ENCODE measurements at regions not wholly inside any gene's neighbourhood (a gene's known extent, or its start where the extent isn't known, plus 50 kb on each side); places are given as distances from the start of the nearest gene placed in this dataset.
"Not testable (repeated sequence)": the region's sequence is repeated elsewhere in the genome, so short reads cannot be mapped to it uniquely, and the experiment has no call there.

- H3K9me3 Mint-ChIP-seq: no peaks in the 10 kb centered on the region
- H3K27me3 Mint-ChIP-seq (ENCODE audit: low read depth): peaks cover 6% of the 10 kb centered on the region
- no peaks in the 10 kb centered on the region for H3K4me1 Mint-ChIP-seq (ENCODE audit: low read depth)
- H3K36me3 Mint-ChIP-seq (ENCODE audit: low read depth): no peaks in the 10 kb centered on the region
- H3K4me3 Mint-ChIP-seq: no peak overlapping the region
- H3K27ac Mint-ChIP-seq: no peak overlapping the region
These were observed 256.1 kb upstream of the PGRMC2 start for GRCh38 chr4:128543696-128544095.

- Mint-ChIP-seq H3K9me3 (no peaks in the 10 kb centered on the region), H3K36me3 (ENCODE audit: low read depth) (no peaks in the 10 kb centered on the region), H3K27ac (no peak overlapping the region), H3K4me3 (no peak overlapping the region), H3K4me1 (ENCODE audit: low read depth) (no peaks in the 10 kb centered on the region), H3K27me3 (ENCODE audit: low read depth) (peaks cover under 1% of the 10 kb centered on the region)
These were observed 254.4 kb upstream of the PGRMC2 start for GRCh38 chr4:128542047-128542446.

- H3K27ac Mint-ChIP-seq: no peak overlapping the region
- H3K9me3 Mint-ChIP-seq: no peaks in the 10 kb centered on the region
- no peaks in the 10 kb centered on the region for H3K27me3 Mint-ChIP-seq (ENCODE audit: low read depth)
- H3K36me3 Mint-ChIP-seq (ENCODE audit: low read depth): no peaks in the 10 kb centered on the region
- no peak overlapping the region for H3K4me3 Mint-ChIP-seq
- H3K4me1 Mint-ChIP-seq (ENCODE audit: low read depth): no peaks in the 10 kb centered on the region
These were observed 252.5 kb upstream of the PGRMC2 start for GRCh38 chr4:128540122-128540521.

DNA sequence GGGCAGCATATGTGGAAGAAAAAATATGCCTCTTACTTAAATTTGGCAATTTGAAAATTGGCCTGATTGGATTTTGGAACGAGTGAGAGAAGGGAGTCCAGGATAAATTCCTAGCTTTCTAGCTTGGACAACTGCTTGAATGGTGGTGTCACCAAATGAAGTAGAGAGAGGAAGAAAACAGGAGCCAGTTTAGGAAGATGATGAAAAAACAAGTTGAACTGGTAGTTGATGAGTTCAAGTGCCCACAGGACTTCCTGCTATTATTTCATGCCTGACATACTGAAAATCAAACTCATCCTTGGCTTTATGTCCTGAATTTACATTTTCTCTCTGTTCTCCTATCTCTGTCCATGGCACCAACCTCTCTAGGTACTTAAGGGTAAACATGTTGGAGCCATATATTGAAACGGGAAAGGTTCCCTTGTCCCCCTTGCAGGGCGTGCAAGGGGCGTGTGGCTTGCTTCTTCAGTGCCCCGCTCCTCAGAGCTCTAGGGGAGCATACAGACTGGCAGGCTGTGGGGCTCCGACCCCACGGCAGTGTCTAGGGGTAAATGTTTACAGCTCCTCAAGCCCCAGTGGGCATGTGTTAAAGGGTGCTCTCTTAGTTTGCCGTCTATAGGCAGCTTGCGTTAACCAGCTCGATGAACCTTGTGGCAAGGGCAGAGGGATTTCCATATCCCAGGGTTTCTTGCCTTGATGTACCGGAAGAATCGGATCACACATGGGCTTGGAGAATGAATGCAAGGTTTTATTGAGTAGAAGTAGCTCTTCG, 250.7 kb upstream of the PGRMC2 start:
- no peaks in the 10 kb centered on the region for H3K4me1 Mint-ChIP-seq (ENCODE audit: low read depth)
- no peak overlapping the region for H3K4me3 Mint-ChIP-seq
- no peaks in the 10 kb centered on the region for H3K9me3 Mint-ChIP-seq
- H3K36me3 Mint-ChIP-seq (ENCODE audit: low read depth): no peaks in the 10 kb centered on the region
- no peak overlapping the region for H3K27ac Mint-ChIP-seq
- no peaks in the 10 kb centered on the region for H3K27me3 Mint-ChIP-seq (ENCODE audit: low read depth)

- Mint-ChIP-seq H3K9me3 (no peaks in the 10 kb centered on the region), H3K4me3 (no peak overlapping the region), H3K36me3 (ENCODE audit: low read depth) (no peaks in the 10 kb centered on the region), H3K27me3 (ENCODE audit: low read depth) (no peaks in the 10 kb centered on the region), H3K27ac (no peak overlapping the region), H3K4me1 (ENCODE audit: low read depth) (no peaks in the 10 kb centered on the region)
These were observed 249.1 kb upstream of the PGRMC2 start for GRCh38 chr4:128536746-128537145.

- H3K36me3 Mint-ChIP-seq (ENCODE audit: low read depth); H3K27ac Mint-ChIP-seq; H3K9me3 Mint-ChIP-seq: not testable (repeated sequence)
These were observed 247.9 kb upstream of the PGRMC2 start for GRCh38 chr4:128535510-128535909.

GRCh38 chr4:128528793-128529553, 241.4 kb upstream of the PGRMC2 start:
- no peaks in the 10 kb centered on the region for H3K27me3 Mint-ChIP-seq (ENCODE audit: low read depth)
- no peak overlapping the region for H3K27ac Mint-ChIP-seq

More at GRCh38 chr4:128535510-128535909, 247.9 kb upstream of the PGRMC2 start:
- not testable (repeated sequence) for H3K4me3 Mint-ChIP-seq; H3K4me1 Mint-ChIP-seq (ENCODE audit: low read depth); H3K27me3 Mint-ChIP-seq (ENCODE audit: low read depth)

GRCh38 chr4:128527946-128528576, 240.4 kb upstream of the PGRMC2 start:
- Mint-ChIP-seq H3K27ac (no peak overlapping the region), H3K36me3 (ENCODE audit: low read depth) (no peaks in the 10 kb centered on the region), H3K9me3 (no peaks in the 10 kb centered on the region), H3K4me3 (no peak overlapping the region), H3K4me1 (ENCODE audit: low read depth) (no peaks in the 10 kb centered on the region), H3K27me3 (ENCODE audit: low read depth) (no peaks in the 10 kb centered on the region)

More at GRCh38 chr4:128528793-128529553, 241.4 kb upstream of the PGRMC2 start:
- no peaks in the 10 kb centered on the region for H3K36me3 Mint-ChIP-seq (ENCODE audit: low read depth)
- no peak overlapping the region for H3K4me3 Mint-ChIP-seq
- no peaks in the 10 kb centered on the region for H3K9me3 Mint-ChIP-seq
- H3K4me1 Mint-ChIP-seq (ENCODE audit: low read depth): no peaks in the 10 kb centered on the region

DNA sequence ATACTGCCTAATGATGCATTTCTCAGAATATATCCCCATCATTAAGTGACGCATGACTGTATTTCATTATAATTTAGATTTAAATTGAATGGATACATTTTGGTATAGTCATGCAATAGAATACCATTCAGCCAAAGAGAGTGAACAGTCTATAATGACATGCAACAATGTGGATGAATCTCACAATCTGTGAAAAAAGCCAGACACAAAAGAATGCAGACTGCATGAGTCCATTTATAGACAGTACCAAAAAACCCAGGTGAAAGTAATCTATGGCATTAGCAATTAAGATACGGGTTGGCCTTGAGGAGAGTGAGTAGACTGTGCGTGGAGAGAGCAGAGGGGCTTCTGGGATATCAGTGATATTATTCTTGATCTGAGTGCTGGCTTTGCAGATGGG, 239.7 kb upstream of the PGRMC2 start:
- Mint-ChIP-seq H3K36me3 (ENCODE audit: low read depth) (no peaks in the 10 kb centered on the region), H3K9me3 (no peaks in the 10 kb centered on the region), H3K4me1 (ENCODE audit: low read depth) (no peaks in the 10 kb centered on the region), H3K27ac (no peak overlapping the region), H3K4me3 (no peak overlapping the region), H3K27me3 (ENCODE audit: low read depth) (no peaks in the 10 kb centered on the region)

DNA sequence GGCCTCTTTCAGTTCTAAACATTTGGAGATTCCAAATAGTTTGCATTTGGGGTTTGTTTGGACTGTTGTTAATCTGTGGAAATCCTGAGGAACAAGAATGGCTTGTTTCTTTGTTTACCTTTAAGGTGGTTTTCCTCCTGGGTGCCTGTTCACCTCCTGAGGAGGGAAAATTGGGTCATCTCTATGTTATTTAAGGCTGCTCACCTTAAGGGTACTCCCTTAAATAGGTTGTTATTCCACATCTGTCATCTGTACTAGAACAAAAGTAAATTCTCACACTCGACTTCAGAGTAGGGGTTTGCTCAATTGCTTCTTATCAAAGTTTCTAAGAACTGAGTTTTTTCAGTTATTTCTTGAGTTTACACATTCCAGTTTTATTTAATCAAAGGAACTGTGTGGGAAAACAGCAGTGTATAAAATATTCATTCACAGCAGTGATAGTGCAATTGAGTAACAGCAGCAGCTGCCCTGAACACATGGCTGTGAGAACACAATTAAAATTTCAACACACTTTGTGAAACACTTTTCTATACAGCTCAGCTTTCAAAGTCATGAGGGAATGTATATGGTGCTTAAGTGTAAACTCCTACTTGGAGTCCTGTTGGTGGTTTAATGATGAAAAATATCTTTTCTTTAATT, 238.5 kb upstream of the PGRMC2 start:
- no peaks in the 10 kb centered on the region for H3K9me3 Mint-ChIP-seq
- H3K4me3 Mint-ChIP-seq: no peak overlapping the region
- H3K27me3 Mint-ChIP-seq (ENCODE audit: low read depth): no peaks in the 10 kb centered on the region
- no peaks in the 10 kb centered on the region for H3K4me1 Mint-ChIP-seq (ENCODE audit: low read depth)
- no peak overlapping the region for H3K27ac Mint-ChIP-seq
- no peaks in the 10 kb centered on the region for H3K36me3 Mint-ChIP-seq (ENCODE audit: low read depth)

- no peak overlapping the region for H3K27ac Mint-ChIP-seq
- H3K9me3 Mint-ChIP-seq: no peaks in the 10 kb centered on the region
- H3K4me1 Mint-ChIP-seq (ENCODE audit: low read depth): no peaks in the 10 kb centered on the region
- peaks cover 3% of the 10 kb centered on the region for H3K27me3 Mint-ChIP-seq (ENCODE audit: low read depth)
- H3K4me3 Mint-ChIP-seq: no peak overlapping the region
- H3K36me3 Mint-ChIP-seq (ENCODE audit: low read depth): no peaks in the 10 kb centered on the region
These were observed 237.8 kb upstream of the PGRMC2 start for GRCh38 chr4:128525387-128525786.

- H3K36me3 Mint-ChIP-seq (ENCODE audit: low read depth): no peaks in the 10 kb centered on the region
- no peaks in the 10 kb centered on the region for H3K9me3 Mint-ChIP-seq
- H3K27me3 Mint-ChIP-seq (ENCODE audit: low read depth): peaks cover 3% of the 10 kb centered on the region
- no peaks in the 10 kb centered on the region for H3K4me1 Mint-ChIP-seq (ENCODE audit: low read depth)
- no peak overlapping the region for H3K27ac Mint-ChIP-seq
- no peak overlapping the region for H3K4me3 Mint-ChIP-seq
These were observed 236.7 kb upstream of the PGRMC2 start for GRCh38 chr4:128524311-128524710.

- Mint-ChIP-seq H3K27ac (no peak overlapping the region), H3K4me3 (no peak overlapping the region)
These were observed 234.1 kb upstream of the PGRMC2 start for GRCh38 chr4:128521648-128522111.

DNA sequence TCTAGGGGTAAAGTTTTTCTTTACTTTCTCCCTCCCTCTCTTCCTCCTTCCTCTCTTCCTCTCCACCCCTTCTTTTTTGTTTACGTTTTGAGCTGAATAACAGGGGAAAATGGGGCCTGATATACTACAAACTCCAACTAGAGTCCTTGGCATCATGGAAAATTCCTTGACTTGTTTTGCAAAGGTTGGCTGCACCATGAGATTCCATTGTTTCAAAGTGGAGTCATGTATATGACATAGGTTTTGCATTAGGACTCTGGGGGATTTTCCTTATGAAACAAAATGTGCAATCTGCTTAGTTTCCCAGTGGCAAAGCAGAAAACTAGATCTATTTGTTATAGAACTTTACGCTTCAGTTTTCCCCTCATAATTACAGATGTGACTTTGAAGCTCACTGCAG, 233.5 kb upstream of the PGRMC2 start:
- Mint-ChIP-seq H3K4me1 (ENCODE audit: low read depth) (no peaks in the 10 kb centered on the region), H3K27me3 (ENCODE audit: low read depth) (peaks cover 3% of the 10 kb centered on the region), H3K4me3 (no peak overlapping the region), H3K9me3 (no peaks in the 10 kb centered on the region), H3K36me3 (ENCODE audit: low read depth) (no peaks in the 10 kb centered on the region), H3K27ac (no peak overlapping the region)

More at GRCh38 chr4:128521648-128522111, 234.1 kb upstream of the PGRMC2 start:
- no peaks in the 10 kb centered on the region for H3K4me1 Mint-ChIP-seq (ENCODE audit: low read depth)
- peaks cover 3% of the 10 kb centered on the region for H3K27me3 Mint-ChIP-seq (ENCODE audit: low read depth)
- no peaks in the 10 kb centered on the region for H3K9me3 Mint-ChIP-seq
- H3K36me3 Mint-ChIP-seq (ENCODE audit: low read depth): no peaks in the 10 kb centered on the region
